Upper lobe of left lung (tissue), 4 donors: ENCODE measurements at regions not wholly inside any gene's neighbourhood (a gene's known extent, or its start where the extent isn't known, plus 50 kb on each side); places are given as distances from the start of the nearest gene placed in this dataset.

Experiments used
- CTCF ChIP-seq, 6 experiments: fragments of 450-650 bp in 4 of 6; fragments of 200-600 bp in 2 of 6; sonication (generic) in 2 of 6; IDR thresholded peaks; one replicate each; pipeline ENCODE4 v1.5.1; 2016 to 2019; ENCODE audit warnings: antibody characterized with exemption in 6 of 6
- POLR2A ChIP-seq, 4 donors: fragments of 450-650 bp; IDR thresholded peaks; one replicate each; pipeline ENCODE4 v1.5.1; 2016 to 2017; ENCODE audit warnings: antibody characterized with exemption in 4 of 4, mild to moderate bottlenecking in 2 of 4
- POLR2AphosphoS5 ChIP-seq, 2 donors: sonication (generic); formaldehyde crosslinking; IDR thresholded peaks; one replicate each; pipeline ENCODE4 v1.5.1; 2017; ENCODE audit warnings: antibody characterized with exemption in 2 of 2

GRCh38 chr1:57819893-57820292, 396.0 kb upstream of the DAB1 start:
- no peak for TF ChIP-seq CTCF (IDR thresholded peaks at IDR 0.05)
- no peak for TF ChIP-seq POLR2A (IDR thresholded peaks at IDR 0.05)
- no peak for TF ChIP-seq POLR2AphosphoS5 (IDR thresholded peaks at IDR 0.05)
